CD4-positive, alpha-beta T cell (primary cell): ENCODE measurements at regions not wholly inside any gene's neighbourhood (a gene's known extent, or its start where the extent isn't known, plus 50 kb on each side); places are given as distances from the start of the nearest gene placed in this dataset.

Experiments
- ATAC-seq: fragments of 200-7000 bp; cut with Tn5 transposase; one replicate; pipeline ENCODE4 v1.10.0; 2022; ENCODE audit warnings: mild to moderate bottlenecking; ENCODE audit not compliant: poor library complexity
- CTCF ChIA-PET: fragments of 350-600 bp; sonication (Branson Sonifier 250); formaldehyde crosslinking; loops from one replicate; lab custom pipeline; 2021; ENCODE audit warnings: antibody characterized with exemption, inconsistent platforms; lab: Charles Lee
- POLR2A ChIA-PET: fragments of 350-600 bp; sonication (Branson Sonifier 250); formaldehyde crosslinking; loops from one replicate; lab custom pipeline; 2021; ENCODE audit warnings: antibody characterized with exemption, inconsistent platforms; lab: Charles Lee
- DNase-seq, 14 experiments: peaks; one replicate each; pipeline ENCODE4 v3.0.0-alpha.2; 2013 to 2020; ENCODE audit warnings: mixed read lengths in 2 of 14
- H3K27ac ChIP-seq, 2 donors: one replicate each; pipeline versions ENCODE4 v1.5.1 to v1.7.0; 2013; ENCODE audit warnings: low read length in 2 of 2, low read depth in 1 of 2, mild to moderate bottlenecking in 1 of 2
- H3K27me3 ChIP-seq, 2 experiments: 1 replicate in 1 of 2; 2 replicates in 1 of 2; pipeline versions ENCODE4 v1.6.1 to v1.7.0; 2013; ENCODE audit warnings: low read length in 2 of 2, control low read depth in 1 of 2, mild to moderate bottlenecking in 1 of 2, moderate library complexity in 1 of 2; ENCODE audit not compliant: insufficient read depth in 2 of 2, control insufficient read depth in 1 of 2
- H3K36me3 ChIP-seq: one replicate; pipeline ENCODE4 v1.6.1; 2013; ENCODE audit warnings: low read length, control low read depth; ENCODE audit not compliant: insufficient read depth
- H3K4me1 ChIP-seq: one replicate; pipeline ENCODE4 v1.6.1; 2013; ENCODE audit warnings: low read length, control low read depth; ENCODE audit not compliant: insufficient read depth
- H3K4me3 ChIP-seq: one replicate; pipeline ENCODE4 v1.5.1; 2013; ENCODE audit warnings: mild to moderate bottlenecking, low read length, moderate library complexity
- H3K9me3 ChIP-seq, 2 experiments: 1 replicate in 1 of 2; 2 replicates in 1 of 2; pipeline versions ENCODE4 v1.6.1 to v1.7.0; 2013; ENCODE audit warnings: low read length in 2 of 2, mild to moderate bottlenecking in 2 of 2, control low read depth in 1 of 2, moderate library complexity in 1 of 2; ENCODE audit not compliant: control insufficient read depth in 1 of 2, insufficient read depth in 1 of 2
- H3K27ac Mint-ChIP-seq: one replicate; pipeline ENCODE4 v1.8.0; 2020; ENCODE audit warnings: mixed read lengths
- H3K27me3 Mint-ChIP-seq: one replicate; pipeline ENCODE4 v1.8.0; 2021; ENCODE audit warnings: mixed read lengths
- H3K36me3 Mint-ChIP-seq: one replicate; pipeline ENCODE4 v1.8.0; 2021; ENCODE audit warnings: low read depth, mixed read lengths
- H3K4me1 Mint-ChIP-seq: one replicate; pipeline ENCODE4 v1.8.0; 2021; ENCODE audit warnings: low read depth, mixed read lengths
- H3K4me3 Mint-ChIP-seq: one replicate; pipeline ENCODE4 v1.8.0; 2020; ENCODE audit warnings: mild to moderate bottlenecking, mixed read lengths
- H3K9me3 Mint-ChIP-seq: one replicate; pipeline ENCODE4 v1.8.0; 2020; ENCODE audit warnings: mixed read lengths
- CTCF ChIP-seq: fragments of 200-600 bp; IDR thresholded peaks from one replicate; pipeline ENCODE4 v1.8.0; 2022; ENCODE audit warnings: antibody characterized with exemption, mild to moderate bottlenecking
- intact Hi-C, 2 experiments: fragments of 100-400 bp; cut with DNase I in 1 of 2; cut with micrococcal nuclease in 1 of 2; formaldehyde crosslinking; loops; one replicate each; pipeline versions ENCODE4 v1.15.1 to v1.9.0; 2023 to 2025; cut with DNase I, micrococcal nuclease

GRCh38 chr2:155714983-155715382 lies 617.5 kb downstream of the NR4A2 start:
- H3K36me3 ChIP-seq, result no peaks in the 10 kb centered on the region
- Mint-ChIP-seq H3K4me3 (no peak overlapping the region), H3K27me3 (no peaks in the 10 kb centered on the region), H3K4me1 (no peaks in the 10 kb centered on the region), H3K27ac (no peak overlapping the region), H3K9me3 (no peaks in the 10 kb centered on the region), H3K36me3 (no peaks in the 10 kb centered on the region)
- no peaks in the 10 kb centered on the region for H3K9me3 ChIP-seq
- intact Hi-C loops, result no loop called here
- DNase-seq (no peak), ATAC-seq (no peak)
- no peaks in the 10 kb centered on the region for H3K27me3 ChIP-seq
- H3K27ac ChIP-seq, result no peak overlapping the region
- no peak overlapping the region for H3K4me3 ChIP-seq
- H3K4me1 ChIP-seq, result no peaks in the 10 kb centered on the region
- CTCF ChIA-PET, result no interaction called here
- POLR2A ChIA-PET, result no interaction called here
- TF ChIP-seq CTCF, result no peak

- no peaks in the 10 kb centered on the region for H3K4me1 Mint-ChIP-seq
- H3K36me3 Mint-ChIP-seq, result no peaks in the 10 kb centered on the region
- Histone ChIP-seq H3K36me3 (no peaks in the 10 kb centered on the region), H3K27me3 (no peaks in the 10 kb centered on the region), H3K4me1 (no peaks in the 10 kb centered on the region), H3K4me3 (no peak overlapping the region), H3K27ac (no peak overlapping the region), H3K9me3 (no peaks in the 10 kb centered on the region)
- DNase-seq (no peak), ATAC-seq (no peak)
- POLR2A ChIA-PET, result no interaction called here
- intact Hi-C loops, result no loop called here
- no peak overlapping the region for H3K27ac Mint-ChIP-seq
- no peak for TF ChIP-seq CTCF
- CTCF ChIA-PET, result no interaction called here
- no peaks in the 10 kb centered on the region for H3K27me3 Mint-ChIP-seq
- no peaks in the 10 kb centered on the region for H3K9me3 Mint-ChIP-seq
- H3K4me3 Mint-ChIP-seq, result no peak overlapping the region
Observed at GRCh38 chr2:155708071-155708470, 624.5 kb downstream of the NR4A2 start.

GRCh38 chr2:155703917-155704316 lies 628.6 kb downstream of the NR4A2 start:
- Mint-ChIP-seq H3K27ac (no peak overlapping the region), H3K4me3 (no peak overlapping the region), H3K9me3 (no peaks in the 10 kb centered on the region), H3K36me3 (no peaks in the 10 kb centered on the region), H3K4me1 (no peaks in the 10 kb centered on the region), H3K27me3 (no peaks in the 10 kb centered on the region)
- H3K4me1 ChIP-seq, result no peaks in the 10 kb centered on the region
- DNase-seq (no peak), ATAC-seq (no peak)
- H3K36me3 ChIP-seq, result no peaks in the 10 kb centered on the region
- no peak overlapping the region for H3K4me3 ChIP-seq
- no peaks in the 10 kb centered on the region for H3K27me3 ChIP-seq
- intact Hi-C loops, result no loop called here
- H3K27ac ChIP-seq, result no peak overlapping the region
- TF ChIP-seq CTCF, result no peak
- no peaks in the 10 kb centered on the region for H3K9me3 ChIP-seq
- ChIA-PET CTCF (no interaction called here), POLR2A (no interaction called here)
